Body of pancreas (tissue), 4 donors: ENCODE measurements at regions not wholly inside any gene's neighbourhood (a gene's known extent, or its start where the extent isn't known, plus 50 kb on each side); places are given as distances from the start of the nearest gene placed in this dataset.

ENCODE experiments used
- ATAC-seq: fragments of 150-250 bp; one replicate; pipeline ENCODE4 v1.9.1; 2016
- DNase-seq, 4 donors: peaks; one replicate each; pipeline ENCODE4 v3.0.0-alpha.2; 2019
- H3K27ac ChIP-seq, 4 donors: fragments of 200-600 bp; sonication (generic); 1 replicate in 3 of 4; 2 replicates in 1 of 4; pipeline versions ENCODE4 v1.5.1 to v1.6.1; 2016 to 2019; ENCODE audit warnings: mild to moderate bottlenecking in 1 of 4, mixed read lengths in 1 of 4, moderate library complexity in 1 of 4
- H3K27me3 ChIP-seq, 2 donors: fragments of 200-600 bp; sonication (generic); one replicate each; pipeline ENCODE4 v1.6.0; 2016; ENCODE audit warnings: mild to moderate bottlenecking in 1 of 2
- H3K36me3 ChIP-seq, 2 donors: fragments of 200-600 bp; sonication (generic); replicated peaks in 1 of 2; 2 replicates each; pipeline ENCODE4 v1.5.1; 2016; ENCODE audit warnings: low read depth in 2 of 2; ENCODE audit not compliant: insufficient read depth in 1 of 2
- H3K4me1 ChIP-seq: fragments of 200-600 bp; sonication (generic); one replicate; pipeline ENCODE4 v1.6.0; 2016
- H3K4me3 ChIP-seq, 2 donors: fragments of 200-600 bp; sonication (generic); 1 replicate in 1 of 2; 2 replicates in 1 of 2; pipeline ENCODE4 v1.5.1; 2016 to 2019
- H3K9me3 ChIP-seq, 3 donors: fragments of 200-600 bp; sonication (generic); 1 replicate in 2 of 3; 2 replicates in 1 of 3; pipeline ENCODE4 v1.5.1; 2016
- CTCF ChIP-seq, 7 experiments: fragments of 450-650 bp in 4 of 7; fragments of 200-600 bp in 3 of 7; sonication (generic) in 3 of 7; IDR thresholded peaks; one replicate each; pipeline ENCODE4 v1.5.1; 2016 to 2019; ENCODE audit warnings: antibody characterized with exemption in 7 of 7
- POLR2A ChIP-seq, 3 donors: fragments of 450-650 bp; IDR thresholded peaks; one replicate each; pipeline ENCODE4 v1.6.1; 2016; ENCODE audit warnings: antibody characterized with exemption in 3 of 3, mild to moderate bottlenecking in 2 of 3
- WGBS, 2 donors: methylation state at CpG; one replicate each; pipeline ENCODE4 v1.1.5; 2017; 5-methylcytosine and 5-hydroxymethylcytosine counted together
- intact Hi-C: fragments of 100-400 bp; cut with DNase I; formaldehyde crosslinking; loops from one replicate; pipeline ENCODE4 v1.15.1; 2023

GRCh38 chr10:128995676-128996075 is 471.4 kb upstream of the MGMT start:
- TF ChIP-seq CTCF (IDR thresholded peaks at IDR 0.05), result no peak
- TF ChIP-seq POLR2A (IDR thresholded peaks at IDR 0.05), result no peak
- no peak for DNase-seq
- ATAC-seq, result no peak
- Histone ChIP-seq H3K27me3 (no peaks in the 10 kb centered on the region), H3K36me3 (no peaks in the 10 kb centered on the region), H3K9me3 (no peaks in the 10 kb centered on the region), H3K27ac (no peak overlapping the region), H3K4me1 (no peaks in the 10 kb centered on the region), H3K4me3 (no peak overlapping the region)
- intact Hi-C loops, result no loop called here
- 77 to 95% methylated on average over 2 of the region's 2 CpGs for WGBS, 2 donors

- intact Hi-C loops, result no loop called here
- DNase-seq (no peak), ATAC-seq (no peak)
- no peaks in the 10 kb centered on the region for H3K9me3 ChIP-seq
- H3K4me1 ChIP-seq, result no peaks in the 10 kb centered on the region
- no peaks in the 10 kb centered on the region for H3K36me3 ChIP-seq
- no peak overlapping the region for H3K4me3 ChIP-seq
- TF ChIP-seq POLR2A (IDR thresholded peaks at IDR 0.05), result no peak
- no peak for TF ChIP-seq CTCF (IDR thresholded peaks at IDR 0.05)
- no peak overlapping the region for H3K27ac ChIP-seq
- no peaks in the 10 kb centered on the region for H3K27me3 ChIP-seq
- WGBS, 2 donors, result 89 to 92% methylated on average over 4 to 8 of the region's 8 CpGs
These were observed 470.9 kb upstream of the MGMT start for GRCh38 chr10:128996092-128996491.

- TF ChIP-seq CTCF (IDR thresholded peaks at IDR 0.05), result no peak
- Histone ChIP-seq H3K4me3 (no peak overlapping the region), H3K27ac (no peak overlapping the region), H3K9me3 (no peaks in the 10 kb centered on the region), H3K27me3 (no peaks in the 10 kb centered on the region), H3K4me1 (no peaks in the 10 kb centered on the region), H3K36me3 (no peaks in the 10 kb centered on the region)
- whole genome bisulfite sequencing, 2 donors, result 62 to 68% methylated on average over 10 of the region's 10 CpGs
- ATAC-seq (no peak), DNase-seq (no peak)
- intact Hi-C loops, result no loop called here
These were observed 468.8 kb upstream of the MGMT start for GRCh38 chr10:128998101-128998805.

GRCh38 chr10:129004398-129004797 is 462.6 kb upstream of the MGMT start:
- Histone ChIP-seq H3K36me3 (no peaks in the 10 kb centered on the region), H3K4me1 (no peaks in the 10 kb centered on the region), H3K4me3 (no peak overlapping the region), H3K27me3 (no peaks in the 10 kb centered on the region), H3K27ac (no peak overlapping the region), H3K9me3 (peaks cover 0 to 4% (median 0%) of the 10 kb centered on the region in 3 donors)
- DNase-seq (no peak), ATAC-seq (no peak)
- intact Hi-C loops, result no loop called here
- TF ChIP-seq POLR2A (IDR thresholded peaks at IDR 0.05), result no peak
- TF ChIP-seq CTCF (IDR thresholded peaks at IDR 0.05), result no peak
- WGBS, 2 donors, result 47 to 58% methylated on average over 9 of the region's 9 CpGs

- Histone ChIP-seq H3K27ac (no peak overlapping the region), H3K9me3 (peaks cover 0 to 4% (median 0%) of the 10 kb centered on the region in 3 donors), H3K36me3 (no peaks in the 10 kb centered on the region), H3K27me3 (no peaks in the 10 kb centered on the region), H3K4me1 (no peaks in the 10 kb centered on the region), H3K4me3 (no peak overlapping the region)
- TF ChIP-seq POLR2A (IDR thresholded peaks at IDR 0.05), result no peak
- no peak for TF ChIP-seq CTCF (IDR thresholded peaks at IDR 0.05)
- ATAC-seq (no peak), DNase-seq (no peak)
- intact Hi-C loops, result no loop called here
- 83 to 87% methylated on average over 8 of the region's 8 CpGs for WGBS, 2 donors
These were observed 462.0 kb upstream of the MGMT start for GRCh38 chr10:129005080-129005479.
